ENCODE measurements at regions not wholly inside any gene's neighbourhood (a gene's known extent, or its start where the extent isn't known, plus 50 kb on each side); places are given as distances from the start of the nearest gene placed in this dataset.

- TF ChIP-seq ZFX (IDR thresholded peaks at IDR 0.05; ENCODE audit: borderline replicate concordance) (no peak), CTCF (IDR thresholded peaks at IDR 0.05) (no peak)
- no peak overlapping the region for H3K27ac ChIP-seq
These were observed 161.7 kb downstream of the PLPP3 start for GRCh38 chr1:56417646-56418045.

GRCh38 chr1:56416495-56416894 is 162.9 kb downstream of the PLPP3 start:
- no peak overlapping the region for H3K27ac ChIP-seq
- TF ChIP-seq CTCF (IDR thresholded peaks at IDR 0.05) = peak; percentile 11; the same call in 1 of the 2 replicates
- no peak for TF ChIP-seq ZFX (IDR thresholded peaks at IDR 0.05; ENCODE audit: borderline replicate concordance)

GRCh38 chr1:56415720-56416119 is 163.6 kb downstream of the PLPP3 start:
- TF ChIP-seq ZFX (IDR thresholded peaks at IDR 0.05; ENCODE audit: borderline replicate concordance) (no peak), CTCF (IDR thresholded peaks at IDR 0.05) (no peak)
- no peak overlapping the region for H3K27ac ChIP-seq

GRCh38 chr1:56415258-56415657 is 164.1 kb downstream of the PLPP3 start:
- no peak for TF ChIP-seq ZFX (IDR thresholded peaks at IDR 0.05; ENCODE audit: borderline replicate concordance)
- no peak for TF ChIP-seq CTCF (IDR thresholded peaks at IDR 0.05)
- peak overlapping the region; percentile 63 for H3K27ac ChIP-seq

DNA sequence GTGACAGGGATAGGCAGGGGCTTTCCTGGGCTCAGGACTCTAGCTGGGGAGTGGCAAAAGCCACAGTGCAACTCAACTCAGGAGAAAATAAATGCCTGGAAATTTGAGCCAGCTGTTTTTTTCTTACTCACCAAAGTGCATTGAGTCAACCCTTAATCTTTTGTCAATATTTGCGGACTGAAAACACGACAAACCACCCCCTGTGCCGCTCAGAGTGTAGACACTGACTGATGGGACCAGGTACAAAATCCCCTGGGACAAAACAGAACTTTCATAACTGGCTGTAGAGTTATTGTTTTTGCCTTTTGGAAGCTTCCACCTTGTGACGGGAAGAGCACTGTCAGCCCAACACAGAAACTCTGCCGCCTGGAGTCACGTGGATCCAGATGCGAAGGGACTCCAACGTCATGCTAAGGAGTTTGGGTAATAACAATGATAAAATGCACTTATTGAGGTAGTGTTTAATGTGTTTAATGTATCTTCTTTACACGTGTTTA is 164.6 kb downstream of the PLPP3 start:
- no peak for TF ChIP-seq CTCF (IDR thresholded peaks at IDR 0.05)
- no peak for TF ChIP-seq ZFX (IDR thresholded peaks at IDR 0.05; ENCODE audit: borderline replicate concordance)
- H3K27ac ChIP-seq = peak overlapping the region; percentile 63

GRCh38 chr1:56413671-56414199 is 165.6 kb downstream of the PLPP3 start:
- no peak for TF ChIP-seq CTCF (IDR thresholded peaks at IDR 0.05)
- TF ChIP-seq ZFX (IDR thresholded peaks at IDR 0.05; ENCODE audit: borderline replicate concordance) = no peak
- H3K27ac ChIP-seq = no peak overlapping the region

- TF ChIP-seq ZFX (IDR thresholded peaks at IDR 0.05; ENCODE audit: borderline replicate concordance) (no peak), CTCF (IDR thresholded peaks at IDR 0.05) (no peak)
- no peak overlapping the region for H3K27ac ChIP-seq
These were observed 167.7 kb downstream of the PLPP3 start for GRCh38 chr1:56411484-56412180.

All from 22Rv1 (cell line).